CD8-positive, alpha-beta memory T cell (primary cell): ENCODE measurements at regions not wholly inside any gene's neighbourhood (a gene's known extent, or its start where the extent isn't known, plus 50 kb on each side); places are given as distances from the start of the nearest gene placed in this dataset.

ENCODE experiments used
- CTCF ChIA-PET: fragments of 350-600 bp; sonication (Branson Sonifier 250); formaldehyde crosslinking; loops from one replicate; lab custom pipeline; 2021; ENCODE audit warnings: antibody characterized with exemption; lab: Charles Lee
- POLR2A ChIA-PET: fragments of 350-600 bp; sonication (Branson Sonifier 250); formaldehyde crosslinking; loops from one replicate; lab custom pipeline; 2021; ENCODE audit warnings: antibody characterized with exemption; lab: Charles Lee
- DNase-seq, 5 donors: peaks; one replicate each; pipeline versions ENCODE4 v3.0.0 to v3.0.0-alpha.2; 2020 to 2022; ENCODE audit warnings: mixed read lengths in 1 of 5
- H3K27ac ChIP-seq: one replicate; pipeline ENCODE4 v1.7.0; 2013; ENCODE audit warnings: low read depth, mild to moderate bottlenecking, low read length, moderate library complexity
- H3K27me3 ChIP-seq: 2 replicates; pipeline ENCODE4 v1.7.0; 2013; ENCODE audit warnings: low read length, mild to moderate bottlenecking; ENCODE audit not compliant: insufficient read depth, poor library complexity, severe bottlenecking
- H3K36me3 ChIP-seq: 2 replicates; pipeline ENCODE4 v1.7.0; 2013; ENCODE audit warnings: mild to moderate bottlenecking, low read length, moderate library complexity; ENCODE audit not compliant: insufficient read depth
- H3K4me1 ChIP-seq: 2 replicates; pipeline ENCODE4 v1.7.0; 2013; ENCODE audit warnings: mild to moderate bottlenecking, low read length, moderate library complexity; ENCODE audit not compliant: insufficient read depth
- H3K4me3 ChIP-seq: 2 replicates; pipeline ENCODE4 v1.7.0; 2013; ENCODE audit warnings: mild to moderate bottlenecking, low read length
- H3K9me3 ChIP-seq: 2 replicates; pipeline ENCODE4 v1.7.0; 2013; ENCODE audit warnings: mild to moderate bottlenecking, low read length
- H3K27ac Mint-ChIP-seq, 8 donors: one replicate each; pipeline ENCODE4 v1.8.0; 2020 to 2021; ENCODE audit warnings: mixed read lengths in 8 of 8, mild to moderate bottlenecking in 6 of 8, inconsistent platforms in 3 of 8, moderate library complexity in 3 of 8
- H3K27me3 Mint-ChIP-seq, 2 donors: one replicate each; pipeline ENCODE4 v1.8.0; 2020 to 2021; ENCODE audit warnings: mixed read lengths in 2 of 2, mild to moderate bottlenecking in 1 of 2, moderate library complexity in 1 of 2
- H3K36me3 Mint-ChIP-seq, 3 donors: one replicate each; pipeline ENCODE4 v1.8.0; 2020 to 2021; ENCODE audit warnings: mixed read lengths in 3 of 3, inconsistent platforms in 1 of 3, mild to moderate bottlenecking in 1 of 3
- H3K4me1 Mint-ChIP-seq, 3 donors: one replicate each; pipeline ENCODE4 v1.8.0; 2020 to 2021; ENCODE audit warnings: mixed read lengths in 3 of 3, inconsistent platforms in 1 of 3, mild to moderate bottlenecking in 1 of 3
- H3K4me3 Mint-ChIP-seq, 7 donors: one replicate each; pipeline ENCODE4 v1.8.0; 2020 to 2021; ENCODE audit warnings: mixed read lengths in 7 of 7, mild to moderate bottlenecking in 6 of 7, moderate library complexity in 4 of 7, inconsistent platforms in 2 of 7
- H3K9me3 Mint-ChIP-seq, 5 donors: one replicate each; pipeline ENCODE4 v1.8.0; 2020 to 2022; ENCODE audit warnings: mixed read lengths in 5 of 5, mild to moderate bottlenecking in 3 of 5, moderate library complexity in 2 of 5, inconsistent platforms in 1 of 5

DNA sequence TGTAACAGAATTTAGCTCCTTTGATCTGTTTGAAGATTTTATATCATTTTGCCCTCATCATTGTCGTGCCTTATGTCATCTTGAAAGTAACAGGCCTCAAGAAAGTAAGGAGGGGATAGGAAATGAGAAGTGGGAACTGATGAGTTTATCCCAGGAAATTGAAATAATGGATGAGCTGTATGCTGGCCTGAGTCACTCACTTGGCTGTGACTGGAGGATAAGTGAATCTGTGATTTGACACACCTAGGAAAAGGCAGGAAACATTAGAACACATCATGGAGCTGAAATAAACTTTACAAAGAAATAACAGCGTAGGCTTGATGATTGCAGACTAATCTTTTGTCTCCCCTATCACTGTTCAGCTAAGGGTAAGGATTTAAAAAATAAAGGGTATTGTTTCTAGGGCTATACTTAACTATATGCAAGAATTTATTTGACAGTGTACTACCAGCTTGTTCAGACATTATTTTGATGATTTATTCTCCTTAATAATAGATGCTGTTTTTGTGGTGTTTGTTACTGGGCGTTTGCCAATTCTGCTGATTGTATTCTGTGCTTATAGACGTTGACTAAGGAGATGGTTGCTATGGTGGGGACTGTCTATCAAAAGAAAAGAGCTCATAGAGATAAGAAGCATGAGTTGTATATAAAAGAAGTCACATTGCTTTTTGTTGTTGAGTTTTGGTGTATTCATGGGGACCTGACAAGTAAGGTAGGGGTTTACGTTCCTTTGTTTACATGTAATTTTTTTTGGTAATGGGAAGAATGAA lies 105.6 kb upstream of the ROPN1 start:
- Mint-ChIP-seq H3K4me1 (no peaks in the 10 kb centered on the region), H3K27me3 (peaks cover 8 to 20% of the 10 kb centered on the region in 2 donors), H3K9me3 (no peaks in the 10 kb centered on the region), H3K36me3 (no peaks in the 10 kb centered on the region), H3K4me3 (no peak overlapping the region), H3K27ac (no peak overlapping the region)
- no peak overlapping the region for H3K27ac ChIP-seq
- DNase-seq: no peak
- H3K4me1 ChIP-seq: no peaks in the 10 kb centered on the region
- no peak overlapping the region for H3K4me3 ChIP-seq
- no peaks in the 10 kb centered on the region for H3K27me3 ChIP-seq
- no peaks in the 10 kb centered on the region for H3K36me3 ChIP-seq
- ChIA-PET POLR2A (no interaction called here), CTCF (interaction anchor here (1.2 kb wide), 1 partner anchor 18 kb away, joined by 3 read pairs; no protein-coding TSS in a partner anchor)
- H3K9me3 ChIP-seq: no peaks in the 10 kb centered on the region

DNA sequence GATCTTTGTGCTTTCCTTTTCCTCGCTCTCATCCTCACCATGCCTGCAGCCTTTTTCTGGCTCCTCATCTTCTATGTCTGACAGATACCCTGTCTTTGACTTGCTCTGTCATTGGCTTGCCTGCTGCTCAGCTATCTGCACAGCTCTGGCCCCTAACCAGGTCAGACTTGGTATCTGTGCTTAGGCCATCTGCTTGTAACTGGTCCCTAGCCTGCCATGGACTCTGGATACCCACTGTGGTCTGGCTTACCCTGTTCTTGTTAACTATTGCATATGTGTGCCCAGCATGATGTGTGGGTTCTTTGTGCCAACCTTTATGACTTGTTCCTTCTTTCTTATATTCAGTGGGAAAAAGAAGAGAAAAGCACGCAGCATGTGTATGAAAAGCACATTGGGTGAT lies 109.7 kb upstream of the ROPN1 start:
- no peaks in the 10 kb centered on the region for H3K36me3 Mint-ChIP-seq
- DNase-seq: no peak
- Histone ChIP-seq H3K9me3 (no peaks in the 10 kb centered on the region), H3K4me3 (no peak overlapping the region), H3K4me1 (no peaks in the 10 kb centered on the region), H3K27me3 (no peaks in the 10 kb centered on the region), H3K27ac (no peak overlapping the region), H3K36me3 (no peaks in the 10 kb centered on the region)
- peaks cover 8 to 10% of the 10 kb centered on the region in 2 donors for H3K27me3 Mint-ChIP-seq
- no peaks in the 10 kb centered on the region for H3K9me3 Mint-ChIP-seq
- POLR2A ChIA-PET: no interaction called here
- H3K4me3 Mint-ChIP-seq: no peak overlapping the region
- no peaks in the 10 kb centered on the region for H3K4me1 Mint-ChIP-seq
- CTCF ChIA-PET: no interaction called here
- no peak overlapping the region for H3K27ac Mint-ChIP-seq

DNA sequence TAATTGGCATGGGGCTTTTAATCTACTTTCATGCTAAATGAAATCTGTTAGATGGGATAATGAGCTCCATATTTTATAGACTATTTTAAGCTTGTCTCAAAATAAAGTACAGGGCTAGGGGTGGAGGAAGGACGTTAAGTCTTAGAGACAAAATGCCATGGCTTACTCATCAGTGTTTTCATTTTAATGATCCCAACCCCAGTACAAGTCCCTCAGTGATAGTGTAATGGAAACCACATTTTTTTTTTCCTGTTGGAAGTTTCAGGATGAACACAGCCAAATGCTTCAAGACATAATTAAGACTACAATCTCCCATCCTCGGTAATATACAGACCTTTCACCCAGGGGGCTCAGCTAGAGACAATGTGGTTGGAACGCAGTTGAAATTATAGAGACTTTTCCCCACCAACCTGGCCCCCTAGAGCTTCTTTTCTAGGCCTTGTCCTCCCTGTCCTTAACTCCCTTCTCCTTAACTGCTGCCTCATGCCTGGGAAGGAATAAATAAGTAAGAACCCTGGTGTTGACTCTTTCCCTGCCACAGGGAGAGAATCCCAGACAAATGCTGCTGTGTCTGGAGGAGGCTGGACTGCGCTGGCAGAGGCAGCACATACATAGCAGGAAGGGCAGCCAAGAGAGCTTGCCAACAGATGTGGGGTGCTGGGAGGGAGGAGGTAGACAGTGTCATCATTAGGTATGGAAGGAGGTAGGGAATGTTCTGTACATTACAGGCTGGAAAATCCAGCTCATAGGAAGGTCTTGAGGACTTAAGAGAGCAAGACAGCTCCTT lies 115.4 kb upstream of the ROPN1 start:
- Mint-ChIP-seq H3K4me3 (no peak overlapping the region), H3K27ac (no peak overlapping the region), H3K9me3 (peaks cover 0 to 6% (median 0%) of the 10 kb centered on the region in 5 donors), H3K27me3 (peaks cover 4 to 5% of the 10 kb centered on the region in 2 donors), H3K4me1 (no peaks in the 10 kb centered on the region), H3K36me3 (no peaks in the 10 kb centered on the region)
- no peaks in the 10 kb centered on the region for H3K9me3 ChIP-seq
- H3K27me3 ChIP-seq: no peaks in the 10 kb centered on the region
- DNase-seq: no peak
- H3K36me3 ChIP-seq: no peaks in the 10 kb centered on the region
- H3K27ac ChIP-seq: no peak overlapping the region
- ChIA-PET POLR2A (no interaction called here), CTCF (no interaction called here)
- H3K4me1 ChIP-seq: no peaks in the 10 kb centered on the region
- no peak overlapping the region for H3K4me3 ChIP-seq

DNA sequence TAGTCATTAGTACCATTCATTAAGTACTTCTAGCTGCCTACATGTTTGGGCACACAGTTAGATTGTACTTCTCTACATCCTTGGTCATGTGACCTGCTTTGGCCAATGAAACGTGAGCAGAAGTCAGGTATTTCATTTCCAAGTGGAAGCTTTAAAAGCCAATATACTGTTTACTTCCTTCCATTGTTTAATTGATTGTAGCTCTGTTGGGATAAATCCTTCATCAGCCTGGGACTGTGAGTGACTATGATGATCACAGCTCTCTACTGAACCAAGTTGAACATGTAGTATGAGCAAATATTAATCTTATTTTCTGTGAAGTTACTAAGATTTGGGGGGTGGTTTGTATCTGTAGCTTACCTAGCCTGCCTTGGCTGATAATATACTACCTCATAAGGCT lies 116.5 kb upstream of the ROPN1 start:
- no peak overlapping the region for H3K27ac ChIP-seq
- H3K4me3 Mint-ChIP-seq: no peak overlapping the region
- no peaks in the 10 kb centered on the region for H3K4me1 ChIP-seq
- H3K27ac Mint-ChIP-seq: no peak overlapping the region
- H3K36me3 Mint-ChIP-seq: no peaks in the 10 kb centered on the region
- ChIA-PET CTCF (no interaction called here), POLR2A (no interaction called here)
- no peaks in the 10 kb centered on the region for H3K36me3 ChIP-seq
- H3K27me3 Mint-ChIP-seq: peaks cover under 1 to 10% of the 10 kb centered on the region in 2 donors
- H3K9me3 ChIP-seq: no peaks in the 10 kb centered on the region
- DNase-seq: no peak
- H3K9me3 Mint-ChIP-seq: peaks cover 0 to 6% (median 0%) of the 10 kb centered on the region in 5 donors
- no peaks in the 10 kb centered on the region for H3K4me1 Mint-ChIP-seq
- no peak overlapping the region for H3K4me3 ChIP-seq
- no peaks in the 10 kb centered on the region for H3K27me3 ChIP-seq

DNA sequence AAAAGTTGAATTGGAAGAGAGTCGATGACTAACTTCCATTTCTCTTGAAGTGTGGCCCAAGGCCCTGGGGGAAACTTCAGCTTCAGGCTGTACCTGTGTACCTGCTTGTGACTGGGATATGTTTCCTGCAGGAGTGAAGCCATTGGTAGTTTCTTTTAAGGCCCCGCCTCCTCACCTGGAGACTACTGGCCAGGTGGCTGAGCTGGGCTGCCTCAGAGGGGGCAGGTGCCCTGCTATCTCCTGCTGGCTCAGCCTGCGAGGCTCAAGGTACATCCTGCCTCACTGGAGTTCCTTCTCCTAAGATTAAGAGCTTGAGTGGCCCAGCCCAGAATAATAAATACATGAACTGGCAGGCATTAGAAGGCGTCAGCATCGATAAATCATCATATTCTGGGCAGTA lies 121.6 kb upstream of the ROPN1 start:
- Histone ChIP-seq H3K27ac (no peak overlapping the region), H3K4me3 (no peak overlapping the region), H3K27me3 (no peaks in the 10 kb centered on the region), H3K4me1 (no peaks in the 10 kb centered on the region), H3K9me3 (no peaks in the 10 kb centered on the region), H3K36me3 (no peaks in the 10 kb centered on the region)
- no peak overlapping the region for H3K4me3 Mint-ChIP-seq
- no peak overlapping the region for H3K27ac Mint-ChIP-seq
- peaks cover 5 to 28% of the 10 kb centered on the region in 2 donors for H3K27me3 Mint-ChIP-seq
- H3K36me3 Mint-ChIP-seq: no peaks in the 10 kb centered on the region
- no peak for DNase-seq
- peaks cover 0 to 6% (median 2%) of the 10 kb centered on the region in 5 donors for H3K9me3 Mint-ChIP-seq
- ChIA-PET CTCF (no interaction called here), POLR2A (no interaction called here)
- H3K4me1 Mint-ChIP-seq: no peaks in the 10 kb centered on the region

DNA sequence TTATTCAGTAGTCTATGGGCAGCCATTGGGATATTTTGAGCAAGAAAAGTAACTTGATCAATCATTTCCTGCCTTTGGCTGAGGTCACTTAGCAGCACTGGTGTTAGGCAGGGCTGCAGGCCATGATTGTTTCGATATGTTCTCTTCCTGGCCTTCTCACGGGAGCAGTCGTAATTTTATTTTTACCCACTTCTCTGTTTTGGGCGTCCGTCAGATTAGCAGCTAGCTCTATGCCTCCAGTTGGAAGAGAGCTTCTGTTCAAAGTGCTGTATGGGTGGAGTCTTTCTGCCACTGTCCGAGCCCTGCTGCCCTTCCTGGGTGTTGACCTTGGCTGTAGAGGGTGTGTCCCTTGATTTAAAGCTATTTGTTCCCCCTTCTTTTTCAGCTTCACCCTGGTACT lies 123.4 kb upstream of the ROPN1 start:
- Mint-ChIP-seq H3K4me1 (no peaks in the 10 kb centered on the region), H3K27ac (no peak overlapping the region), H3K27me3 (peaks cover 10 to 35% of the 10 kb centered on the region in 2 donors), H3K9me3 (peaks cover 0 to 6% (median 2%) of the 10 kb centered on the region in 5 donors), H3K4me3 (no peak overlapping the region), H3K36me3 (no peaks in the 10 kb centered on the region)
- Histone ChIP-seq H3K4me3 (no peak overlapping the region), H3K36me3 (no peaks in the 10 kb centered on the region), H3K4me1 (no peaks in the 10 kb centered on the region), H3K27ac (no peak overlapping the region), H3K27me3 (no peaks in the 10 kb centered on the region), H3K9me3 (no peaks in the 10 kb centered on the region)
- ChIA-PET CTCF (no interaction called here), POLR2A (no interaction called here)
- no peak for DNase-seq

DNA sequence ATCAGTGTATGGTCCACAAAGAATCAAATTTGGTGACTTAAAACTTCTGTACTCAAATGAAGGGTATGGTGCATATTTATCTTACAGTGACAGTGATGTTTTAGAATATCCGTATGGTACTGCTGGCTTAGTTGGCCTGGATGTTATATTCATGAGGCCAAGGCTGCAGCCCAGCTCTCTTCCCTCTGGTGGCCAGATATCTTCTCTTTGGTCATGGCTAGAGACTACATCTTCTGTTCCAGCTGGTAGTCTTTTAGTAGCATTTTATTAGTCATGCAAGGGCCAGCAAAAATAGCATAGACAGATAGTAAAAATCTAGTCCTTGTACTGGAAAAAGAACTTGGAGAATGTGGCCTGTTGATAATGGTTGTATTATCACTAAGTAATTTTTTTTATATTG lies 124.0 kb upstream of the ROPN1 start:
- peak overlapping the region in 1 of 7 donors; percentile 3 for H3K4me3 Mint-ChIP-seq
- Histone ChIP-seq H3K36me3 (no peaks in the 10 kb centered on the region), H3K4me3 (no peak overlapping the region), H3K4me1 (no peaks in the 10 kb centered on the region), H3K27me3 (no peaks in the 10 kb centered on the region), H3K9me3 (no peaks in the 10 kb centered on the region), H3K27ac (no peak overlapping the region)
- H3K9me3 Mint-ChIP-seq: peaks cover 0 to 2% (median under 1%) of the 10 kb centered on the region in 5 donors
- ChIA-PET POLR2A (no interaction called here), CTCF (no interaction called here)
- H3K27me3 Mint-ChIP-seq: peaks cover 12 to 37% of the 10 kb centered on the region in 2 donors
- no peaks in the 10 kb centered on the region for H3K4me1 Mint-ChIP-seq
- no peak overlapping the region for H3K27ac Mint-ChIP-seq
- DNase-seq: no peak
- no peaks in the 10 kb centered on the region for H3K36me3 Mint-ChIP-seq

DNA sequence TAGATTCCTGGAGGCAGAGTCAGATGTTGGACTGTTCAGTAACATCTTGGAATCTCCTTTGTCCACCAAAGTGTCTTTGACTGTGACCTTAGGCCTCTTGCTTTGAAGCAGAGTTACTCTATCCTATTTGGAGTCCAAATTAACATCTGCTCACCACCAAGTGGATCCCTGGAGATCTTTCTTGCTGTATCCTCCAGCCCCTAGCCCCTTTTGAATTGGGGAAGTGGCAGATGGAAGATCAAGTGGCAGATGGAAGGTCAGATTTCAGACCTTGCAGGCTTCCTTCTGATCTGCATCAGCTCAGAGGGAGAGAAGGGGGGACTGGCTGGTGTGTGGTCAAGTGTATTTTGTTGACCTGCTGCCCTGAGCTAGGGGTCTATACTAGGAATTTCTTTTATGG lies 125.0 kb upstream of the ROPN1 start:
- no peak overlapping the region for H3K27ac ChIP-seq
- H3K27me3 ChIP-seq: no peaks in the 10 kb centered on the region
- peaks cover 0 to 2% (median 0%) of the 10 kb centered on the region in 5 donors for H3K9me3 Mint-ChIP-seq
- H3K4me3 Mint-ChIP-seq: no peak overlapping the region
- H3K27me3 Mint-ChIP-seq: peaks cover 12 to 41% of the 10 kb centered on the region in 2 donors
- H3K36me3 Mint-ChIP-seq: no peaks in the 10 kb centered on the region
- no peaks in the 10 kb centered on the region for H3K4me1 Mint-ChIP-seq
- no peaks in the 10 kb centered on the region for H3K4me1 ChIP-seq
- no peaks in the 10 kb centered on the region for H3K9me3 ChIP-seq
- H3K4me3 ChIP-seq: no peak overlapping the region
- no peak overlapping the region for H3K27ac Mint-ChIP-seq
- no peak for DNase-seq
- CTCF ChIA-PET: no interaction called here
- no peaks in the 10 kb centered on the region for H3K36me3 ChIP-seq
- POLR2A ChIA-PET: no interaction called here
